Body of pancreas (tissue), 4 donors: ENCODE measurements at regions not wholly inside any gene's neighbourhood (a gene's known extent, or its start where the extent isn't known, plus 50 kb on each side); places are given as distances from the start of the nearest gene placed in this dataset.

ENCODE experiments used
- ATAC-seq: fragments of 150-250 bp; one replicate; pipeline ENCODE4 v1.9.1; 2016
- DNase-seq, 4 donors: peaks; one replicate each; pipeline ENCODE4 v3.0.0-alpha.2; 2019
- H3K27ac ChIP-seq, 4 donors: fragments of 200-600 bp; sonication (generic); 1 replicate in 3 of 4; 2 replicates in 1 of 4; pipeline versions ENCODE4 v1.5.1 to v1.6.1; 2016 to 2019; ENCODE audit warnings: mild to moderate bottlenecking in 1 of 4, mixed read lengths in 1 of 4, moderate library complexity in 1 of 4
- H3K27me3 ChIP-seq, 2 donors: fragments of 200-600 bp; sonication (generic); one replicate each; pipeline ENCODE4 v1.6.0; 2016; ENCODE audit warnings: mild to moderate bottlenecking in 1 of 2
- H3K36me3 ChIP-seq, 2 donors: fragments of 200-600 bp; sonication (generic); replicated peaks in 1 of 2; 2 replicates each; pipeline ENCODE4 v1.5.1; 2016; ENCODE audit warnings: low read depth in 2 of 2; ENCODE audit not compliant: insufficient read depth in 1 of 2
- H3K4me1 ChIP-seq: fragments of 200-600 bp; sonication (generic); one replicate; pipeline ENCODE4 v1.6.0; 2016
- H3K4me3 ChIP-seq, 2 donors: fragments of 200-600 bp; sonication (generic); 1 replicate in 1 of 2; 2 replicates in 1 of 2; pipeline ENCODE4 v1.5.1; 2016 to 2019
- H3K9me3 ChIP-seq, 3 donors: fragments of 200-600 bp; sonication (generic); 1 replicate in 2 of 3; 2 replicates in 1 of 3; pipeline ENCODE4 v1.5.1; 2016
- CTCF ChIP-seq, 7 experiments: fragments of 450-650 bp in 4 of 7; fragments of 200-600 bp in 3 of 7; sonication (generic) in 3 of 7; IDR thresholded peaks; one replicate each; pipeline ENCODE4 v1.5.1; 2016 to 2019; ENCODE audit warnings: antibody characterized with exemption in 7 of 7
- POLR2A ChIP-seq, 3 donors: fragments of 450-650 bp; IDR thresholded peaks; one replicate each; pipeline ENCODE4 v1.6.1; 2016; ENCODE audit warnings: antibody characterized with exemption in 3 of 3, mild to moderate bottlenecking in 2 of 3
- WGBS, 2 donors: methylation state at CpG; one replicate each; pipeline ENCODE4 v1.1.5; 2017; 5-methylcytosine and 5-hydroxymethylcytosine counted together
- intact Hi-C: fragments of 100-400 bp; cut with DNase I; formaldehyde crosslinking; loops from one replicate; pipeline ENCODE4 v1.15.1; 2023

GRCh38 chr13:86135856-86136255 lies 336.6 kb upstream of the SLITRK6 start:
- ATAC-seq (no peak), DNase-seq (no peak)
- TF ChIP-seq POLR2A (IDR thresholded peaks at IDR 0.05) (no peak), CTCF (IDR thresholded peaks at IDR 0.05) (no peak)
- Histone ChIP-seq H3K36me3 (no peaks in the 10 kb centered on the region), H3K9me3 (no peaks in the 10 kb centered on the region), H3K4me1 (no peaks in the 10 kb centered on the region), H3K27me3 (no peaks in the 10 kb centered on the region), H3K4me3 (no peak overlapping the region), H3K27ac (no peak overlapping the region)
- intact Hi-C loops: no loop called here

- DNase-seq: no peak
- Histone ChIP-seq H3K9me3 (no peaks in the 10 kb centered on the region), H3K36me3 (no peaks in the 10 kb centered on the region), H3K27me3 (no peaks in the 10 kb centered on the region), H3K4me1 (no peaks in the 10 kb centered on the region), H3K27ac (no peak overlapping the region), H3K4me3 (no peak overlapping the region)
- TF ChIP-seq CTCF (IDR thresholded peaks at IDR 0.05): no peak
- no peak for TF ChIP-seq POLR2A (IDR thresholded peaks at IDR 0.05)
- ATAC-seq: no peak
- WGBS, 2 donors: 33 to 51% methylated on average over 3 of the region's 3 CpGs
- intact Hi-C loops: no loop called here
Observed at GRCh38 chr13:86121881-86122280, 322.7 kb upstream of the SLITRK6 start.

GRCh38 chr13:86109107-86109506 lies 309.9 kb upstream of the SLITRK6 start:
- no peak overlapping the region for H3K4me3 ChIP-seq
- no peaks in the 10 kb centered on the region for H3K4me1 ChIP-seq
- ATAC-seq (no peak), DNase-seq (no peak)
- intact Hi-C loops: no loop called here
- no peak for TF ChIP-seq POLR2A (IDR thresholded peaks at IDR 0.05)
- TF ChIP-seq CTCF (IDR thresholded peaks at IDR 0.05): no peak
- no peaks in the 10 kb centered on the region for H3K36me3 ChIP-seq
- H3K27me3 ChIP-seq: no peaks in the 10 kb centered on the region
- H3K9me3 ChIP-seq: no peaks in the 10 kb centered on the region
- no peak overlapping the region for H3K27ac ChIP-seq
- WGBS, 2 donors: 61 to 69% methylated on average over 1 of the region's 1 CpG

- H3K27me3 ChIP-seq: no peaks in the 10 kb centered on the region
- intact Hi-C loops: no loop called here
- H3K4me1 ChIP-seq: no peaks in the 10 kb centered on the region
- no peak overlapping the region for H3K4me3 ChIP-seq
- no peaks in the 10 kb centered on the region for H3K9me3 ChIP-seq
- no peak for TF ChIP-seq CTCF (IDR thresholded peaks at IDR 0.05)
- TF ChIP-seq POLR2A (IDR thresholded peaks at IDR 0.05): no peak
- 62 to 63% methylated on average over 3 of the region's 3 CpGs for WGBS, 2 donors
- DNase-seq: no peak
- H3K36me3 ChIP-seq: no peaks in the 10 kb centered on the region
- no peak overlapping the region for H3K27ac ChIP-seq
- ATAC-seq: no peak
Observed at GRCh38 chr13:86108334-86108733, 309.1 kb upstream of the SLITRK6 start.

- H3K4me1 ChIP-seq: no peaks in the 10 kb centered on the region
- no peak overlapping the region for H3K4me3 ChIP-seq
- H3K36me3 ChIP-seq: no peaks in the 10 kb centered on the region
- no peaks in the 10 kb centered on the region for H3K9me3 ChIP-seq
- intact Hi-C loops: no loop called here
- no peaks in the 10 kb centered on the region for H3K27me3 ChIP-seq
- DNase-seq: no peak
- no peak for ATAC-seq
- TF ChIP-seq CTCF (IDR thresholded peaks at IDR 0.05) (no peak), POLR2A (IDR thresholded peaks at IDR 0.05) (no peak)
- no peak overlapping the region for H3K27ac ChIP-seq
Observed at GRCh38 chr13:86098511-86098910, 299.3 kb upstream of the SLITRK6 start.
